SK-N-SH (cell line): ENCODE measurements at regions not wholly inside any gene's neighbourhood (a gene's known extent, or its start where the extent isn't known, plus 50 kb on each side); places are given as distances from the start of the nearest gene placed in this dataset.

Experiments used
- CTCF ChIA-PET: fragments of 300-600, 350-600 bp; formaldehyde crosslinking; extraction: SDS; loops from one replicate; lab custom pipeline; 2021; lab: Yijun Ruan, JAX
- POLR2A ChIA-PET: fragments of 350-600 bp; sonication (Branson Sonifier 250); formaldehyde crosslinking; extraction: SDS; loops from one replicate; lab custom pipeline; 2020; ENCODE audit warnings: antibody characterized with exemption, inconsistent platforms; lab: Yijun Ruan, JAX
- DNase-seq: peaks from one replicate; pipeline ENCODE4 v3.0.0; 2012
- H2AFZ ChIP-seq: fragments of 200-600 bp; sonication (generic); 2 replicates; pipeline ENCODE4 v1.8.1; 2016; ENCODE audit warnings: antibody characterized with exemption, mild to moderate bottlenecking, low read depth
- H3F3A ChIP-seq: fragments of 200-600 bp; sonication (generic); replicated peaks from 2 replicates; pipeline ENCODE3; 2016; ENCODE audit warnings: antibody characterized with exemption, mild to moderate bottlenecking; ENCODE audit not compliant: insufficient read depth
- H3K27ac ChIP-seq, 2 experiments: fragments of 200-500 bp in 1 of 2; fragments of 200-600 bp in 1 of 2; sonication (Bioruptor generic) in 1 of 2; sonication (generic), shearing (Covaris generic) in 1 of 2; 2 replicates each; pipeline versions ENCODE4 v1.5.1 to v1.6.1; 2014 to 2016; ENCODE audit warnings: low read depth in 2 of 2, inconsistent platforms in 1 of 2, low read length in 1 of 2, mild to moderate bottlenecking in 1 of 2, mixed read lengths in 1 of 2
- H3K27me3 ChIP-seq: fragments of 200-600 bp; sonication (generic), shearing (Covaris generic); 2 replicates; pipeline ENCODE4 v1.6.1; 2016; ENCODE audit warnings: mixed run types; ENCODE audit not compliant: insufficient read depth
- H3K36me3 ChIP-seq, 2 experiments: fragments of 200-500 bp in 1 of 2; fragments of 200-600 bp in 1 of 2; sonication (Bioruptor generic) in 1 of 2; sonication (generic) in 1 of 2; replicated peaks in 1 of 2; 2 replicates each; pipeline versions ENCODE3 to v1.5.1; 2014 to 2016; ENCODE audit warnings: low read length in 1 of 2, mild to moderate bottlenecking in 1 of 2; ENCODE audit not compliant: insufficient read depth in 2 of 2, control insufficient read depth in 1 of 2
- H3K4me1 ChIP-seq, 2 experiments: fragments of 200-500 bp in 1 of 2; fragments of 200-600 bp in 1 of 2; sonication (Bioruptor generic) in 1 of 2; sonication (generic), shearing (Covaris generic) in 1 of 2; 2 replicates each; pipeline versions ENCODE4 v1.5.1 to v1.6.1; 2014 to 2016; ENCODE audit warnings: low read depth in 1 of 2, low read length in 1 of 2, mixed run types in 1 of 2; ENCODE audit not compliant: insufficient read depth in 2 of 2, control insufficient read depth in 1 of 2
- H3K4me2 ChIP-seq: fragments of 200-600 bp; sonication (generic), shearing (Covaris generic); 2 replicates; pipeline ENCODE4 v1.6.1; 2017; ENCODE audit warnings: mixed run types
- H3K4me3 ChIP-seq, 2 experiments: fragments of 200-500 bp in 1 of 2; fragments of 200-600 bp in 1 of 2; sonication (Bioruptor generic) in 1 of 2; sonication (generic), shearing (Covaris generic) in 1 of 2; 2 replicates each; pipeline versions ENCODE4 v1.5.1 to v1.8.1; 2014 to 2016; ENCODE audit warnings: low read depth in 2 of 2, inconsistent platforms in 1 of 2, low read length in 1 of 2, mild to moderate bottlenecking in 1 of 2, mixed read lengths in 1 of 2, moderate library complexity in 1 of 2
- H3K79me2 ChIP-seq: fragments of 200-600 bp; sonication (generic); 2 replicates; pipeline ENCODE4 v1.8.1; 2017; ENCODE audit warnings: mild to moderate bottlenecking; ENCODE audit not compliant: insufficient read depth
- H3K9ac ChIP-seq: fragments of 200-600 bp; sonication (generic); 2 replicates; pipeline ENCODE4 v1.6.1; 2017; ENCODE audit warnings: mixed run types
- H3K9me2 ChIP-seq: fragments of 200-600 bp; sonication (generic); 2 replicates; pipeline ENCODE4 v1.6.1; 2017; ENCODE audit warnings: mixed run types
- H3K9me3 ChIP-seq: fragments of 200-600 bp; sonication (generic); 2 replicates; pipeline ENCODE4 v1.6.1; 2017; ENCODE audit warnings: mixed run types, mild to moderate bottlenecking, moderate library complexity
- H4K20me1 ChIP-seq: fragments of 200-600 bp; sonication (generic); 2 replicates; pipeline ENCODE4 v1.6.1; 2017; ENCODE audit warnings: mild to moderate bottlenecking, mixed run types; ENCODE audit not compliant: insufficient read depth
- CHD2 ChIP-seq: fragments of 150-350 bp; IDR thresholded peaks from 2 replicates; pipeline ENCODE4 v1.6.1; 2018; ENCODE audit warnings: low read length; ENCODE audit not compliant: partially characterized antibody
- CTCF ChIP-seq: fragments of 200-600 bp; sonication (generic); IDR thresholded peaks from 2 replicates; pipeline ENCODE4 v1.6.1; 2017; ENCODE audit warnings: antibody characterized with exemption, mild to moderate bottlenecking, moderate library complexity
- FOSL2 ChIP-seq: IDR thresholded peaks from 2 replicates; pipeline ENCODE4 v1.4.0; 2012; ENCODE audit warnings: low read depth, mild to moderate bottlenecking, moderate library complexity, borderline replicate concordance
- FOXM1 ChIP-seq: IDR thresholded peaks from 2 replicates; pipeline ENCODE4 v1.4.0; 2012; ENCODE audit warnings: low read depth, mild to moderate bottlenecking
- GATA2 ChIP-seq: sonication (generic); formaldehyde crosslinking; IDR thresholded peaks from 2 replicates; pipeline ENCODE4 v1.5.0; 2020; ENCODE audit warnings: mild to moderate bottlenecking, missing genetic modification reagents
- JUND ChIP-seq: IDR thresholded peaks from 2 replicates; pipeline ENCODE4 v1.4.0; 2012
- PBX3 ChIP-seq: IDR thresholded peaks from 2 replicates; pipeline ENCODE4; 2012
- REST ChIP-seq: IDR thresholded peaks from 2 replicates; pipeline ENCODE4 v1.6.1; 2012; ENCODE audit warnings: mild to moderate bottlenecking, low read depth, low read length, moderate library complexity
- RFX5 ChIP-seq: IDR thresholded peaks from 2 replicates; pipeline ENCODE4 v1.6.1; 2012; ENCODE audit warnings: mild to moderate bottlenecking, improper control_type of control experiment, low read length
- SIN3A ChIP-seq: IDR thresholded peaks from 2 replicates; pipeline ENCODE4 v1.6.1; 2012; ENCODE audit warnings: low read depth, mild to moderate bottlenecking, low read length, moderate library complexity, borderline replicate concordance
- SMC3 ChIP-seq: IDR thresholded peaks from 2 replicates; pipeline ENCODE4 v1.6.1; 2012; ENCODE audit warnings: low read depth, low read length, improper control_type of control experiment
- TCF12 ChIP-seq: IDR thresholded peaks from 2 replicates; pipeline ENCODE4 v1.4.0; 2012
- TEAD4 ChIP-seq: IDR thresholded peaks from 2 replicates; pipeline ENCODE4 v1.4.0; 2012; ENCODE audit warnings: mild to moderate bottlenecking, borderline replicate concordance; ENCODE audit not compliant: insufficient read depth
- USF1 ChIP-seq: IDR thresholded peaks from 2 replicates; pipeline ENCODE4 v1.4.0; 2012; ENCODE audit warnings: low read depth, borderline replicate concordance
- USF2 ChIP-seq: fragments of 150-350 bp; IDR thresholded peaks from 2 replicates; pipeline ENCODE4 v1.6.1; 2017; ENCODE audit warnings: antibody characterized with exemption, low read length, low read depth, borderline replicate concordance
- YY1 ChIP-seq: IDR thresholded peaks from 2 replicates; pipeline ENCODE4 v1.4.0; 2012; ENCODE audit warnings: low read depth, mild to moderate bottlenecking
- WGBS: methylation state at CpG from one replicate; pipeline ENCODE4 v1.1.6; 2017; ENCODE audit warnings: low lambda C conversion rate; 5-methylcytosine and 5-hydroxymethylcytosine counted together

- H4K20me1 ChIP-seq: no peaks in the 10 kb centered on the region
- CTCF ChIA-PET: interaction anchor here (0.8 kb wide), 1 partner anchor 27 kb away, joined by 3 read pairs; no protein-coding TSS in a partner anchor
- no peak overlapping the region for H3K9ac ChIP-seq
- no peak for DNase-seq
- no peak overlapping the region for H2AFZ ChIP-seq
- 12% methylated on average over 4 of the region's 4 CpGs for WGBS
- H3K36me3 ChIP-seq: no peaks in the 10 kb centered on the region
- no peaks in the 10 kb centered on the region for H3K9me3 ChIP-seq
- no peak overlapping the region for H3K27ac ChIP-seq
- H3K79me2 ChIP-seq: no peaks in the 10 kb centered on the region
- no peak for TF ChIP-seq USF1
- TF ChIP-seq TEAD4: no peak
- no peak for TF ChIP-seq CHD2
- no peak for TF ChIP-seq RFX5
- no peak for TF ChIP-seq YY1
- no peak for TF ChIP-seq USF2
- TF ChIP-seq REST: no peak
- TF ChIP-seq GATA2 (CRISPR knock-in tag): no peak
- TF ChIP-seq SMC3: no peak
- no peak for TF ChIP-seq CTCF
- no peak for TF ChIP-seq TCF12
- no peak for TF ChIP-seq FOXM1
- no peak for TF ChIP-seq FOSL2
- TF ChIP-seq SIN3A: no peak
- no peak for TF ChIP-seq JUND
- no peak for TF ChIP-seq PBX3
- TF ChIP-seq, all 33 proteins: peak for 0
- Histone ChIP-seq H3K4me2 (no peak overlapping the region), H3K4me3 (no peak overlapping the region), H3K4me1 (no peaks in the 10 kb centered on the region), H3K27me3 (no peaks in the 10 kb centered on the region), H3F3A (no peaks in the 10 kb centered on the region), H3K9me2 (no peaks in the 10 kb centered on the region)
- POLR2A ChIA-PET: no interaction called here
Measured at GRCh38 chr7:15747712-15748111, 61.2 kb upstream of the MEOX2 start.
